Left ventricle myocardium inferior (tissue), 1 donor: ENCODE measurements at regions not wholly inside any gene's neighbourhood (a gene's known extent, or its start where the extent isn't known, plus 50 kb on each side); places are given as distances from the start of the nearest gene placed in this dataset.

Source experiments
- DNase-seq: peaks from one replicate; pipeline ENCODE4 v3.0.0-alpha.2; 2020
- H3K27ac ChIP-seq: fragments of 200-600 bp; replicated peaks from 2 replicates; pipeline ENCODE4 v1.8.0; 2021
- H3K27me3 ChIP-seq: fragments of 200-600 bp; 2 replicates; pipeline ENCODE4 v1.8.0; 2021; ENCODE audit warnings: low read depth
- H3K36me3 ChIP-seq: fragments of 200-600 bp; 2 replicates; pipeline ENCODE4 v1.8.0; 2021
- H3K4me1 ChIP-seq: fragments of 200-600 bp; 2 replicates; pipeline ENCODE4 v1.8.0; 2021
- H3K4me3 ChIP-seq: fragments of 200-600 bp; 2 replicates; pipeline ENCODE4 v1.8.0; 2021; ENCODE audit warnings: mild to moderate bottlenecking, moderate library complexity
- H3K9me3 ChIP-seq: fragments of 200-600 bp; replicated peaks from 2 replicates; pipeline ENCODE4 v1.8.0; 2021
- CTCF ChIP-seq: fragments of 200-600 bp; IDR thresholded peaks from 2 replicates; pipeline ENCODE4 v1.8.0; 2021; ENCODE audit warnings: antibody characterized with exemption, mild to moderate bottlenecking, borderline replicate concordance
- intact Hi-C: fragments of 100-400 bp; cut with micrococcal nuclease; formaldehyde crosslinking; loops from one replicate; pipeline ENCODE4 v1.11.0; 2022
- donor health status: DM: no; HTN: yes; CAD: no; lungs with severe emphysema.

- no peak overlapping the region for H3K4me3 ChIP-seq
- H3K9me3 ChIP-seq = no peaks in the 10 kb centered on the region
- H3K27ac ChIP-seq = no peak overlapping the region
- H3K36me3 ChIP-seq = no peaks in the 10 kb centered on the region
- H3K4me1 ChIP-seq = no peaks in the 10 kb centered on the region
- intact Hi-C loops = no loop called here
- no peak for TF ChIP-seq CTCF
- H3K27me3 ChIP-seq = no peaks in the 10 kb centered on the region
- DNase-seq = no peak
Measured at GRCh38 chr15:39108021-39108420, 472.9 kb upstream of the THBS1 start.

- intact Hi-C loops = no loop called here
- Histone ChIP-seq H3K4me1 (no peaks in the 10 kb centered on the region), H3K9me3 (peaks cover under 1% of the 10 kb centered on the region), H3K27me3 (no peaks in the 10 kb centered on the region), H3K36me3 (no peaks in the 10 kb centered on the region), H3K27ac (no peak overlapping the region), H3K4me3 (no peak overlapping the region)
- DNase-seq = no peak
- no peak for TF ChIP-seq CTCF
Measured at GRCh38 chr15:39110336-39110735, 470.5 kb upstream of the THBS1 start.

GRCh38 chr15:39110746-39111145 lies 470.1 kb upstream of the THBS1 start:
- Histone ChIP-seq H3K9me3 (peaks cover 5% of the 10 kb centered on the region), H3K36me3 (no peaks in the 10 kb centered on the region), H3K27me3 (no peaks in the 10 kb centered on the region), H3K4me3 (no peak overlapping the region), H3K27ac (no peak overlapping the region), H3K4me1 (no peaks in the 10 kb centered on the region)
- DNase-seq = no peak
- intact Hi-C loops = no loop called here
- no peak for TF ChIP-seq CTCF

- no peak overlapping the region for H3K27ac ChIP-seq
- no peak for DNase-seq
- H3K36me3 ChIP-seq = no peaks in the 10 kb centered on the region
- no peak for TF ChIP-seq CTCF
- peaks cover 23% of the 10 kb centered on the region for H3K9me3 ChIP-seq
- H3K4me1 ChIP-seq = no peaks in the 10 kb centered on the region
- H3K27me3 ChIP-seq = no peaks in the 10 kb centered on the region
- intact Hi-C loops = no loop called here
- H3K4me3 ChIP-seq = no peak overlapping the region
Measured at GRCh38 chr15:39113741-39114140, 467.1 kb upstream of the THBS1 start.

- Histone ChIP-seq H3K9me3 (peaks cover 23% of the 10 kb centered on the region), H3K4me1 (no peaks in the 10 kb centered on the region), H3K27me3 (no peaks in the 10 kb centered on the region), H3K27ac (no peak overlapping the region), H3K4me3 (no peak overlapping the region), H3K36me3 (no peaks in the 10 kb centered on the region)
- no peak for TF ChIP-seq CTCF
- DNase-seq = no peak
- intact Hi-C loops = no loop called here
Measured at GRCh38 chr15:39114690-39115378, 466.0 kb upstream of the THBS1 start.
